ENCODE measurements at regions not wholly inside any gene's neighbourhood (a gene's known extent, or its start where the extent isn't known, plus 50 kb on each side); places are given as distances from the start of the nearest gene placed in this dataset.

GRCh38 chr9:16147726-16148125 is 594.9 kb downstream of the CCDC171 start:
- no peaks in the 10 kb centered on the region for H3K36me3 ChIP-seq (ENCODE audit: control insufficient read depth, insufficient read depth, low read length)
- Mint-ChIP-seq H3K4me3 (no peak overlapping the region), H3K4me1 (no peaks in the 10 kb centered on the region), H3K27ac (no peak overlapping the region), H3K9me3 (no peaks in the 10 kb centered on the region), H3K36me3 (ENCODE audit: low read depth) (no peaks in the 10 kb centered on the region), H3K27me3 (ENCODE audit: insufficient read depth) (peaks cover 15% of the 10 kb centered on the region)
- peaks cover 7% of the 10 kb centered on the region for H3K4me1 ChIP-seq (ENCODE audit: control insufficient read depth, insufficient read depth, low read length)
- no peak overlapping the region for H3K27ac ChIP-seq (ENCODE audit: low read depth, low read length)
- H3K4me3 ChIP-seq (ENCODE audit: low read length): no peak overlapping the region
- 88 to 92% methylated on average over 3 to 7 of the region's 7 CpGs for WGBS, 2 experiments (ENCODE audit: insufficient coverage in 1 of 2, insufficient read length in 1 of 2)
- H3K9ac ChIP-seq (ENCODE audit: extremely low read depth, low read length, poor library complexity, severe bottlenecking): no peak overlapping the region
- no peak for TF ChIP-seq CTCF (conservative IDR thresholded peaks at IDR 0.05)
- no peaks in the 10 kb centered on the region for H3K9me3 ChIP-seq (ENCODE audit: control insufficient read depth, low read length)
- no peaks in the 10 kb centered on the region for H3K27me3 ChIP-seq (ENCODE audit: control insufficient read depth, insufficient read depth, low read length, poor library complexity, severe bottlenecking)
- DNase-seq: no peak

- H3K4me1 Mint-ChIP-seq: peaks cover 9% of the 10 kb centered on the region
These were observed 597.7 kb downstream of the CCDC171 start for GRCh38 chr9:16150501-16150900.

GRCh38 chr9:16150938-16151650 is 598.3 kb downstream of the CCDC171 start:
- Histone ChIP-seq H3K27ac (ENCODE audit: low read depth, low read length) (no peak overlapping the region), H3K9me3 (ENCODE audit: control insufficient read depth, low read length) (no peaks in the 10 kb centered on the region), H3K36me3 (ENCODE audit: control insufficient read depth, insufficient read depth, low read length) (no peaks in the 10 kb centered on the region), H3K4me3 (ENCODE audit: low read length) (no peak overlapping the region), H3K9ac (ENCODE audit: extremely low read depth, low read length, poor library complexity, severe bottlenecking) (no peak overlapping the region), H3K4me1 (ENCODE audit: control insufficient read depth, insufficient read depth, low read length) (peaks cover 9% of the 10 kb centered on the region), H3K27me3 (ENCODE audit: control insufficient read depth, insufficient read depth, low read length, poor library complexity, severe bottlenecking) (peaks cover 30% of the 10 kb centered on the region)
- H3K4me3 Mint-ChIP-seq: no peak overlapping the region
- H3K27ac Mint-ChIP-seq: no peak overlapping the region
- no peak for TF ChIP-seq CTCF (conservative IDR thresholded peaks at IDR 0.05)
- peaks cover 9% of the 10 kb centered on the region for H3K4me1 Mint-ChIP-seq
- no peaks in the 10 kb centered on the region for H3K9me3 Mint-ChIP-seq
- peaks cover 44% of the 10 kb centered on the region for H3K27me3 Mint-ChIP-seq (ENCODE audit: insufficient read depth)
- WGBS, 2 experiments (ENCODE audit: insufficient coverage in 1 of 2, insufficient read length in 1 of 2): 71 to 81% methylated on average over 7 to 9 of the region's 9 CpGs
- no peaks in the 10 kb centered on the region for H3K36me3 Mint-ChIP-seq (ENCODE audit: low read depth)
- DNase-seq: no peak

More at GRCh38 chr9:16150501-16150900, 597.7 kb downstream of the CCDC171 start:
- 83 to 93% methylated on average over 2 to 4 of the region's 4 CpGs for WGBS, 2 experiments (ENCODE audit: insufficient coverage in 1 of 2, insufficient read length in 1 of 2)
- DNase-seq: no peak
- Histone ChIP-seq H3K4me1 (ENCODE audit: control insufficient read depth, insufficient read depth, low read length) (peaks cover 7% of the 10 kb centered on the region), H3K9ac (ENCODE audit: extremely low read depth, low read length, poor library complexity, severe bottlenecking) (no peak overlapping the region), H3K36me3 (ENCODE audit: control insufficient read depth, insufficient read depth, low read length) (no peaks in the 10 kb centered on the region), H3K9me3 (ENCODE audit: control insufficient read depth, low read length) (no peaks in the 10 kb centered on the region), H3K27me3 (ENCODE audit: control insufficient read depth, insufficient read depth, low read length, poor library complexity, severe bottlenecking) (peaks cover 27% of the 10 kb centered on the region), H3K27ac (ENCODE audit: low read depth, low read length) (no peak overlapping the region), H3K4me3 (ENCODE audit: low read length) (no peak overlapping the region)
- no peaks in the 10 kb centered on the region for H3K9me3 Mint-ChIP-seq
- H3K4me3 Mint-ChIP-seq: no peak overlapping the region
- TF ChIP-seq CTCF (conservative IDR thresholded peaks at IDR 0.05): no peak
- H3K36me3 Mint-ChIP-seq (ENCODE audit: low read depth): no peaks in the 10 kb centered on the region
- H3K27me3 Mint-ChIP-seq (ENCODE audit: insufficient read depth): peaks cover 39% of the 10 kb centered on the region
- H3K27ac Mint-ChIP-seq: no peak overlapping the region
